Fibroblast of mammary gland (primary cell): ENCODE measurements at regions not wholly inside any gene's neighbourhood (a gene's known extent, or its start where the extent isn't known, plus 50 kb on each side); places are given as distances from the start of the nearest gene placed in this dataset.

Source experiments
- DNase-seq: peaks from one replicate; pipeline ENCODE4 v3.0.0-alpha.2; 2010; ENCODE audit warnings: low read depth
- H3K4me3 ChIP-seq: 2 replicates; pipeline ENCODE4 v1.5.1; 2011; ENCODE audit warnings: low read depth, mild to moderate bottlenecking, low read length, moderate library complexity; ENCODE audit not compliant: control insufficient read depth
- CTCF ChIP-seq: conservative IDR thresholded peaks from 2 replicates; pipeline ENCODE4 v1.5.1; 2011; ENCODE audit warnings: low read depth, low read length, inconsistent platforms; ENCODE audit not compliant: control insufficient read depth, insufficient read depth

GRCh38 chr1:81349194-81349965 is 451.4 kb upstream of the ADGRL2 start:
- no peak for DNase-seq
- no peak overlapping the region for H3K4me3 ChIP-seq
- TF ChIP-seq CTCF: no peak

GRCh38 chr1:81345110-81345509 is 455.6 kb upstream of the ADGRL2 start:
- DNase-seq: no peak
- no peak for TF ChIP-seq CTCF
- no peak overlapping the region for H3K4me3 ChIP-seq

GRCh38 chr1:81340239-81340638 is 460.5 kb upstream of the ADGRL2 start:
- TF ChIP-seq CTCF: no peak
- no peak for DNase-seq
- no peak overlapping the region for H3K4me3 ChIP-seq

- no peak for TF ChIP-seq CTCF
- DNase-seq: no peak
- H3K4me3 ChIP-seq: no peak overlapping the region
These were observed 463.5 kb upstream of the ADGRL2 start for GRCh38 chr1:81337226-81337625.

- H3K4me3 ChIP-seq: no peak overlapping the region
- no peak for DNase-seq
- no peak for TF ChIP-seq CTCF
These were observed 464.9 kb upstream of the ADGRL2 start for GRCh38 chr1:81335876-81336275.

GRCh38 chr1:81330521-81330920 is 470.2 kb upstream of the ADGRL2 start:
- H3K4me3 ChIP-seq: no peak overlapping the region
- no peak for TF ChIP-seq CTCF
- DNase-seq: no peak
